PFSK-1 (cell line): ENCODE measurements at regions not wholly inside any gene's neighbourhood (a gene's known extent, or its start where the extent isn't known, plus 50 kb on each side); places are given as distances from the start of the nearest gene placed in this dataset.

Experiments
- FOXP2 ChIP-seq: optimal IDR thresholded peaks from 2 replicates; pipeline ENCODE3; 2011; ENCODE audit warnings: borderline replicate concordance, control low read depth, inconsistent platforms; ENCODE audit not compliant: insufficient read depth; ENCODE audit errors: extremely low read length, extremely low read depth
- POLR2AphosphoS5 ChIP-seq: IDR thresholded peaks from 2 replicates; pipeline ENCODE4 v1.6.1; 2012; ENCODE audit warnings: low read depth, mild to moderate bottlenecking, control low read depth, low read length, moderate library complexity
- REST ChIP-seq, 2 experiments: IDR thresholded peaks; 2 replicates each; pipeline versions ENCODE4 v1.6.1 to v1.8.0; 2011 to 2012; ENCODE audit warnings: low read depth in 2 of 2, low read length in 2 of 2, control low read depth in 1 of 2, inconsistent platforms in 1 of 2, mild to moderate bottlenecking in 1 of 2, moderate library complexity in 1 of 2; ENCODE audit not compliant: insufficient read depth in 1 of 2
- SIN3A ChIP-seq: IDR thresholded peaks from 2 replicates; pipeline ENCODE4 v1.6.1; 2012; ENCODE audit warnings: mild to moderate bottlenecking, low read length, moderate library complexity, borderline replicate concordance; ENCODE audit not compliant: insufficient read depth
- TAF1 ChIP-seq: IDR thresholded peaks from 2 replicates; pipeline ENCODE4 v1.6.1; 2012; ENCODE audit warnings: low read length, control low read depth, borderline replicate concordance; ENCODE audit not compliant: insufficient read depth

GRCh38 chr9:89958086-89958485 is 353.3 kb downstream of the GADD45G start:
- TF ChIP-seq SIN3A (no peak), TAF1 (no peak), POLR2AphosphoS5 (no peak), REST (IDR thresholded peaks at IDR 0.05; ENCODE audit: insufficient read depth in 1 of 2, low read depth in 2 of 2, low read length in 2 of 2) (no peak), FOXP2 (no peak)

GRCh38 chr9:89961616-89962341 is 357.0 kb downstream of the GADD45G start:
- TF ChIP-seq REST (IDR thresholded peaks at IDR 0.05; ENCODE audit: insufficient read depth in 1 of 2, low read depth in 2 of 2, low read length in 2 of 2) (no peak), TAF1 (no peak), POLR2AphosphoS5 (no peak), SIN3A (no peak), FOXP2 (no peak)

DNA sequence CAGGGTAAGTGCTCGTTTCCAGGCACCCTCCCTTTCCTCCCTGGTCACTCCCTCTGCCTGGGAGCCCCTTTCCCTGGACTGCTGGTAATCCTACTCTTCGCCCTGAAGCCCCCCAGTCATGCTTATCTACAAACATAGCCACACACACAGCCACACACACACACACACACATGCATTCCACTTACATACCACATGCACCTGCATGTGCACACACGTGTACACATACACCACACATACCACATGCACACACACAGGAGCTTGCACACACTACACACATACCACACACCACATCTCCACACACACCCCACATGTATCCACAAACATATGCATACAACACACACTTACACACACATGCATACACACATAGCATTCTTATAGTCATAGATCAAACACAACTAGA is 358.5 kb downstream of the GADD45G start:
- TF ChIP-seq FOXP2 (no peak), SIN3A (no peak), TAF1 (no peak), REST (IDR thresholded peaks at IDR 0.05; ENCODE audit: insufficient read depth in 1 of 2, low read depth in 2 of 2, low read length in 2 of 2) (no peak), POLR2AphosphoS5 (no peak)

DNA sequence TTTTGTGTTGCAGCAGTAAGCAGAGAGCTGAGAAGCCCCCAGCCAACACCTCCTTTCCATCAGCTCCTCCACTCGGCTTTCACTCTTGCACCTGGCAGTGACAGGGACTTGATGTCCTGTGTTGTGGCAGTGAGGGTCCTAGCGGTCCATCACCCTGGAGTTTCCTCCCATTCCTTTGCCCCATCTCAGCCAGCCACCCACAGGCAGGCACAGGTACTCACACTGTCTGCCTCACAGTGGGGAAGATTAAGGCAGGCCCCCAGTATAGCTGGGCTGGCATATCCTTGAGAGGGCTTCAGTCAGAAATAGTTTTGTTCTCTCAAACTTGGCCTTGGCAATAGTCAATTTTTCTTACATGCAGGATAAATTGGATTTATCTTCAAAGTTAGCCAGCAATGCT is 362.7 kb downstream of the GADD45G start:
- TF ChIP-seq SIN3A = no peak
- no peak for TF ChIP-seq REST (IDR thresholded peaks at IDR 0.05; ENCODE audit: insufficient read depth in 1 of 2, low read depth in 2 of 2, low read length in 2 of 2)
- TF ChIP-seq POLR2AphosphoS5 = no peak
- TF ChIP-seq TAF1 = no peak
- TF ChIP-seq FOXP2 = no peak
